ENCODE measurements at regions not wholly inside any gene's neighbourhood (a gene's known extent, or its start where the extent isn't known, plus 50 kb on each side); places are given as distances from the start of the nearest gene placed in this dataset.

GRCh38 chr4:27930291-27930690 is 1069.7 kb downstream of the STIM2 start:
- no peak for TF ChIP-seq CTCF (IDR thresholded peaks at IDR 0.05)
- no peak for TF ChIP-seq POLR2A (IDR thresholded peaks at IDR 0.05)
